DLD1 (cell line): ENCODE measurements at regions not wholly inside any gene's neighbourhood (a gene's known extent, or its start where the extent isn't known, plus 50 kb on each side); places are given as distances from the start of the nearest gene placed in this dataset.

Source experiments
- in situ Hi-C: cut with HindIII; loops from 2 replicates; pipeline ENCODE4 v1.10.0; 2017; ENCODE audit warnings: low sequenced_read_pairs

DNA sequence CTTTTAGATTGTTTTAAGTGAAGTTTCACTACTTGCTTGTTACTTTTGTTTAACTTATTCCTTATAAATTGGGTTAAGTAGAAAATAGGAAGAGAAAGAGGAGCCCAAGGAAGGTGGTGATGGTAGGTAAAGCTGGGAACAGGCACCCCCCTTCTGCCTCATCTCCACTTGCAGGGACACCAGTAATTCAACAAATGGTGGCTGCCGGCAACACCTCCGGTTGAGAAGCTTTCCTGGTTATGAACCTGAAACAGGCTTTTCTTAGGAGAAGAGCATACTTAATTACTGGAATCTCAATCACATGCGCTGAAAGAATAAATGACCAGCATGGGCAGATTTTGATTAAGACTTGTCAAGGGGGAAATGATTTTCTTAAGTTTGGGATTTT is 158.9 kb upstream of the ZNF217 start:
- in situ Hi-C loops: loop anchor here (10.0 kb wide), 1 partner anchor 92 kb away; no protein-coding TSS in a partner anchor

DNA sequence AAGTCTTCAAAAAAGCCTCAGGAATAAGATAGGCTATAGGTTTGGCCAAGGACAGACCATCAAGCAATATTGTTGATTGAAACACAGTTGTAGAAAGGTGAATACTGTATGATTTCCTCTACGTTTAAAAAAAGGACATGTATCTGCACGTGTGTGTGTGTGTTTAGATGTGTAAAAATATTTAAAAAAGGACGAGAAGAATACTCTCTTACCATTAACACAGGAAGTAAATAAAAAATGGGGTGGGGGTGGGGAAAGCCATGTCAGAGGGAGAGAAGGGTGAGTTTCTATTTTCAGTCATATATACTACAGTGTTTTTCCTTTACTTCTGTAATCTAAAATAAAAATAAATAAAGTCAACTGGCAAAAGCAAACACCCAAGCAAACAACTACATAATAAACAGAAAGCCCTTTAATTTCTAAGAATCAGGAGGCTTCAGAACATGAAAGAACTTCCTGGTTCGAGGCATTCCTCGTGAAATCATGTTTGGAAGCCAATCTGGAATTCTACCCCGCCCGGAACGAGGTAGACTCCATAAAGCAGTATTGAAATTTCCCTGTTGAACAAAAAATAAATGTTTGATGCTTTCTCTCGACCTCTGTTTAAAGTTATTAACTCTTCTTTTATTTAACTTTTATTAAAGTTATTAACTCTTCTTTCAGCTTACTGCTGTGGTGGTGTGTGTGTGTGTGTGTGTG is 158.1 kb upstream of the ZNF217 start:
- in situ Hi-C loops: loop anchor here (10.0 kb wide), 1 partner anchor 93 kb away; no protein-coding TSS in a partner anchor

DNA sequence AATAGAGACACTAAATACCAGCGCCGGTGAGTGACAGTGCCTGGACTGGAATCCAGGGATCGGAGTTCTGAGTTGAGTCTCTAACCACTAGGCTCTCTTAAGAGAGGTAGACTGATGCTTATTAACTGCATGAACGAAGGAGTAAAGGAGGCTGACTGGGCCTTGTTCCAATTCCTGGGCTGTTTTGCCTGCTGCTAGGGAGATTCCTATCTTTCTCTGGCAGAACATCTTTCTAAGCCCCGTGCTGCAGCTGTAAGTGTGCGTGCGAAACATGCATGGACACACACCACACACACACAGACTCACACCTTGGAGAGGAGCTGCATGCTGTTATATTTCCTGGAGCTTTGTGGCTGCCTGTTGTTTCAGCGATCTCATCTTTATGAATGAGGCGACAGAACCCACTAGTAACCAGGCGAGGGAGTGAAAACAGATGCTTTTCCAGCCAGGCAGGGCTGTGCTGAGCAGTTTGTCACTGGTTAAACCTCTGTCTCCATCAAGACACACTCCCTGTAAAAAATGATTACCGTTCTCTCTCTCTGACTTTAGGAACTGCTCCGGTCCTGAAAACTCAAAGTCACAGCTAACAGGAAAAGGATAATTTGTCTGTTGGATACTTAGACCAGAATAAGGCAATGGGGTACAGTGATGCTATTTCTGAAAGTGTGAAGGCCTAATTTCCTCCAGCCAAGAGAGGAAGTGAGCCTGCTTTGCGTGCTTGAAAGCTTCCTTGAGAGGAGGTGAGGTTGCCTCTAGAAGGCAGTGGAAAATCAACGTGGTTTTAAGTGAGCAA is 157.4 kb upstream of the ZNF217 start:
- in situ Hi-C loops: loop anchor here (10.0 kb wide), 1 partner anchor 94 kb away; no protein-coding TSS in a partner anchor

DNA sequence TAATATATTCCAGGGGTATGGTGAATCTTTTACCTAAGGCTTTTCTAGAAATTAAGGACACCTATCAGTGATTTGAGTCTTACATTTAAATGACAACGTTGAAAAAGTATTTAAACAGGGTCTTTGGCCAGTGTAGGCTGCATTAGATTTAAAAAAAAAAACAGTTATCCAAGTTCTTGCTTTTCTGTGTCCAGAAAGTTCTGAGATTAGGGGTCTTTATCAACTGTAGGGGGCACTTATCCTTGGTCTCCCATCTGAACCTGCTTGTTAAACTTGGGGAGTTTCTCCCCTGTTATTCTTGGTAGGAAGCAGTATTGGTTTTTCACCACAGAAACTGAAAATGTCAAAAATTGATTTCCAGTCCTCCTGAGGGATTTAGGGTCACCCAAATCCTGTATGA is 155.9 kb upstream of the ZNF217 start:
- in situ Hi-C loops: no loop called here

DNA sequence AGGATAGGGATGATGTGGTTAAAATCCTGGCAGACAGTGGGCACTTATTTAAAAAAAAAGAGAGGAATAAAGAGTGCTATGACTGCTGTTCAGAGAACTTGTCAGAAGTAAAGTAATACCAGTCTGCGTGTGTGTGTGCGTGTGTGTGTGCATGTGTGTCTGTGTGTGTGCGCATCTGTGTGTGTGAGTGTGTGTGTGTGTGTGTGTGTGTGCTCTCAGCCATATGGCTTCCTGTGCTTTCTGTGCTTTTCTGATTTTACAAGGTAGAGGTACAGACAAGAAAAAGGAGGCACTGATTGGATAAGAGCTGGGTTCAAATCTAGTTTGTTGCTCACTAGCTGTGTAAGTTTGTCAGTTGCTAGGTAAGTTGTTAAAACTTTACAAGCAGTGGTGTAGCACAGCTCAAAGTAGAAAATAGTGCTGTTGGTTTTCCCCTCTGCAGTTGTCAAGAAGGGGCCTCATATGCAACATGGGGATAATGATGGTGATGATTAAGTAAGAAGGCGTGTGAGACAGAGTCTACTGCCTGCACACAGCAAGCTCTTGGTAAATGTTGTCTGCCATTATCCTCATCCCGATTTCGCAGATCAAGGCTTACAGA is 155.3 kb upstream of the ZNF217 start:
- in situ Hi-C loops: no loop called here

DNA sequence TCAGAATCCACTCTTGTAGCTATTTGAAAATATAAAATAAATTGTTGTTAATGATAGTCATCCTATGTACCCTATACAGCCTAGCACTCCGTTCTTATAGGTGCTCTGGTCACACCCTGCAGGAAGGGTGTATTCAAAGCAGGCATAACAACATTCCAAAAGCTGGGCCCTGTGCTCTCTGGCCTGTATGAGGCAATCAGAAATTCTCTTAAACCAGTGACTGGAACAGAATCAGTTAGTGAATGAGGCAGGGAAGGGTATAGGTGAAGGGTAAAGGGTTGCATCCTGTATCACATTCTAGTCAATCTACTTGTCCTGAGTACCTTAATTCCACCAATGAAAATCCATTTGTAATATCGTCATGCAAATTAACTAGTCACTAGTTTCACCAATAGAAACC is 154.5 kb upstream of the ZNF217 start:
- in situ Hi-C loops: no loop called here

DNA sequence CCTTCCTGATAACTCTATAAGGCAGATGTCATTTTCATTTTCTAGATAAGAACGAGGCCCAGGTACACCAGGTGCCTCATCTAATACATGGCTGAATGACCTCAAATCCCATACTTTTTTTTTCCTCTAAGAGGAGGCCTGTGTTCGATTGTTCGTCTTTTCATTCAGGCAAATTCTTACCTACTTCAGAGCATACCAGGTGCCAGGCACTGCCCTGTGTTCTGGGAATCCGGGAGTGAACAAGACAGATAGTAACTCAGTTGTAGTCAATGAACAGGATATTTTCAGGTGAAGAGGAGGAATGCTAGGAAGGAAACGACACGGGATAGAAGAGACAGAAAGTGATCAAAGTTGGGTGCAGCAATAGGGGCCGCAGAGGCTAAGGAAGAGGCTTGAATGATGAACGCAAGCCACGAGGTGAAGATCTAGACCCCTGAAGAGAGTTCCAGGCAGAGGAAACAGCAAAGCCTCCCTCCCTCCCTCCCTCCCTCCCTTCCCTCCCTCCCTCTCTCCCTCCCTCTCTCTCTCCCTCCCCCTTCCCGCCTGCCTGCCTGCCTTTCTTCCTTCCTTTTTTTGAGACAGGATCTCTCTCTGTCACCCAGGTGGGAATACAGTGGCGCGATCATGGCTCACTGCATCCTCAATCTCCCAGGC is 150.1 kb upstream of the ZNF217 start:
- in situ Hi-C loops: no loop called here

DNA sequence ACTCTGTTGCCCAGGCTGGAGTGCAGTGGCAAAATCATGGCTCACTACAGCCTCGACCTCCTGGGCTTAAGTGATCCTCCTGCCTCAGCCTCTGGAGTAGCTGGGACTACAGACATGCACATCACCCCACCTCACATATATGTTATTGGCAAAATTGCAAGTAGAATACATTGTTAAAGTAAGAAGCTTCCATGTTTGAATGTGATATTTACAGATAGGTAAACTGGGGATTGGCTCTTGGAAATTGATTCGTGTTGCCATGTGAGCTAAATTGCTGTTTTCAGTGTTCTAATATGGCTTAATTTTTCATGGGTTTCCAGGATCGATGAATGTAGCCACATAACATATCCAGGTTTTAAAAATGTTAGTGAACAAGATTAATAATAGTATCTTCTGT is 149.0 kb upstream of the ZNF217 start:
- in situ Hi-C loops: no loop called here

DNA sequence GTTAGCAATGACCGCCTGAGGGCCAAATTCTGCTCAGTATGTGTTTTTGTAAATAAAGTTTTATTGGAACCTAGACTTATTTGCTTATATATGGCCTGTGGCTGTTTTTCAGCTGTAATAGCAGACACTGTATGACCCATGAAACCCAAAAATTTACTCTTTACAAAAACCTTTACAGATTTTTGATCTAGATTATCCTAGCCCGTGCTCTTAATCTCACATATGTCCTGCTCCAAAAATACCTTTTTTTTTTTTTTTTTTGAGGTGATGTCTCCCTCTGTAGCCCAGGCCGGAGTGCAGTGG is 148.0 kb upstream of the ZNF217 start:
- in situ Hi-C loops: no loop called here

DNA sequence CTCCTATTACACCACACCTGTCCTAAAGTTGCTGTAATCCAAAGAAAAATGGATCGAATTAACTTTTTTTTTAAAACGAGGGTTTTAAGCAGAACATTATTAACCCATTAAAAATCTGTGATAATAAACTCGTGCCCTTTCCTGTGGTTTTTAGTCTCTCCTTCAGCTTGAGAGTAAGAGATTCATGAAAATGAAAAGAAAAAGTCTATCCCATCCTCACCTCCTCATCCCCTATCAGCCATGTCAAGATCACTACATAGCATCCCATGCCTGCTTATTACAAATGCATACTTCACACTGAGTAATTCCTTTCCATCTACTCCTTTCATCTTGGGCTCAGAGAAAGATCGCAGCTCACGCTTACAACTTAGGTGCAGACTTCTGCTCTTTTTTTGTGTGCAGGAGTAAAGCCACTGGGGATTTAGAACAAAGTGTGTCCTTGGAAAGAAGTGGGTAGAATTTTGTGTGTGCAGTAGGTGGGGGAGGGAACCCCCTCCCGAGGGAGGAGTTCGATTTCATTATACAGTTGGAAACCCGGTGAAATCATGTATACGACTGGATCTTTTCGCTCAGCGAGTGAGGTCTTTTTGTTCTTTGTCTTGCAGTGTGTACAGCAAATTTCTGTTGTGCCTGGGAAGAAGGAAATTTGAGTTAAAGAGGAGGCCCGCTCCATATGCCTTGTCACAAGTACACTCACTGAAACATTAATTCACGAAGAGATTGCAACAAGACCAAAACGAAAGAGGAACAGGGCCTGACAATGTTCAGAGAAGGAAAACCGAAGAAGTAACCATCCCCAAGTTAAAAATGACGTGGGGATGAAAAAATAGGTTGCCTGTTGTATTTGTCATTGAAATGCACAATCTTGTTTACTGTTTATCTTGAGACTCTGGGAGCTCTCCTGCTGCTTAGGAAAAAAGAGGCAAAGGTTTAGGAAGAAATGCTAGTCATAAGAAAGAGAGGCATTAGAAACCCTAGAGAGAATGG is 146.5 kb upstream of the ZNF217 start:
- in situ Hi-C loops: no loop called here

DNA sequence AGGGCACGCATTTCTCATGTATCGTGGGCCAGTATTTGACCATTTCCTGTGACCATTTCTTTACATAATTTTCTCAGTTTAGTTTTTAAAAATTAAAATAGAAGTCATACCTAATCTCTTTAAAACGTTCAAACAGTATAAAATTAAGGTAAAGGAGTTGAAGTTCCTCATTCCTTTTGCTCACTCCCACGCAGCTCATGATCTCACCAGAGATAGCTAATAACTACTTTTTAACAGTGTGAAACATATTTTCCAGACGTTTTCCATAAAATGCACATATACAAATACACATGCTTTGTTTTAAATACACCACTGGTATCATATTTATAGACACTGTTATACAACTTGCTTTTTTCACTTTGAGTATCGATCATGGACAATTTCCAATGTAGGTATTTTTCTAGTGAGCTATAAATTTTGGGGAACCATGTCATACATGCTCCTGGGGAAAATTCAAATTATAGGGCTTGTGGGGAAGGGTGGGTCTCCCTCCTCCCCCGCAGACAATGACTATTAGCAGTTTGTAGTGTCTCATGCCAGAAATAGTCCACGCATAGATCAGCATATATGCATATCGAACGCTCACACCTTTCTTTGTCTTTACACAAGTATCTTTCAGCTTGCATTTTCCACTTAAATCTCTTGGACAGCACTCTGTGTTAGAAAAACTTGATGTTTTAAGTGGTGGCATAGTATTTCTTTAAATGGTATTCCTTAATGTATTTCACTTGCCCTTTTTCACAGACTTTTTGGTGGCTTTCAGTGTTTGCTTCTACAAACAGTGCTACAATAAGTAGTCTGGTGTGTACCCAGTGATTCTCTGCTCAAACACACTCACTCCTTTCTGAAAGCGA is 145.5 kb upstream of the ZNF217 start:
- in situ Hi-C loops: no loop called here

DNA sequence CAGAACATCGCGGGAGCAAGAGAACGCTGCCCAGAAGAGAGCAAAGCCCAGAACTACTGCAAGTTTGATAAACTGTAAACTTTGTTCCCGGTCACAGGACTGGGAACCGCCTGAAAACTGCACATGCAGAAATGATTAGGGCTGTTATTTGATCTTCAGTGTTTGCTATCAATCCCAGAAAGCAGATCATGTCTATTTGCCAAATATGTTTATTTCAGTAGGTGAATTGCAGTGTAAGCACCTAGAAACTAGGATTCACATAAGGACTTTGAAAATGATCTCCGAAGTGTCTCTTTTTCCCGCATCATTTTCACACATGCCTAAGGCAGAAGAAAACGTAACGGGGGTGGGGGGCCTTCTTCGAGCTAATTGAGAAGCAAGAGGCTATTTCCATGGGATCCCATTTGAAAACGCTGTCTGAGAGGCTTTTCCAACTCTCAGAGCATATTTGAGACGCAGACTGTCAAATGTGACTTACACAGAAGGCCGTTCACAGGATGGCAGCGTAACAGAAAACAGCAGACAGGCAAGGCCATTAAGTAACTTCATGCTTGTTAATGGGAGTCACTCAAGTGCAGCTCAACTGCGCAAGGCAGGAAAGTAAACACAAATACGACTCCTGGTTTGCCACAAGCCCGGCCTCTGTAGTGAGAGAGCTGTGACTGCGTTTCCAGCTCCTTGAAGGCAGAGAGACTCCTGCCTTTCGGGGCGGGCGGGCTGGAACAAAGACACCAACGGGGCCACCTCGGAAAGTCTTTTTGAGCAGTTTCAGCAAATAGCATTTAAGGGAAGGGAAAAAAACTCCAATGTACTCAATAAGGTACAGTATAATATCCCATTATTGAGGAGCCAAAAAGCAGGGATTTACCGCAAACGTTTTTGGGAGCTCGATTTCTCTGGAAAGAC is 144.7 kb upstream of the ZNF217 start:
- in situ Hi-C loops: no loop called here

DNA sequence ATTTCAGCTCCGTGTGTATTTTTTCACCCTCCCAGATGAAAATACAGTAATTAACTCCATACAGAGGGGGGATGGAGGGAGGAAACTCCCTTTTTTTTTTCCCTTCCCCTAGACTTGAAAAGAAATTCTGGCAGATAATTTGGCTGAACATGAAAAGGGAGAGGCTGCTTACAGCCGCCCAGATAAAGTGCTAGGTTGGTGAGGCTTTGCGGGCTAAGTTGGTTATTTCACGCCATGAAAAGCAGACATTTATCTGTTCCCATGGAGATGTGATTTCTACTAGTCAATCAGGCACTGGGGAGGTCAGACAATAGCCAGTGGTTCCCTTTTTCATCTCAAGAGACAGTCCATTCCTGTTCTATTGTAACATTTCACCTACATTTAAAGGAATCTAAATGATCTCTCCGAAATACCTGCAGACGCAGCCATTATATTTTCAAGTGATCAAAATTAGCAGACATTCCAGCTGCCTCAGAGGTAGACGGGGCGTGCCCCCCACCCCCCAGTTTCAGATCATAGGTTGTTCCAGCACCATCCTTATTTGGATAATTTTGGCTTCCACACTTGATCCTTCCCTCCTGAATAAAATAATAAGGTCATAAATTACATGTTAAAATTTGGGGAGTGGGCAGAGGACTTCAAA is 143.9 kb upstream of the ZNF217 start:
- in situ Hi-C loops: no loop called here

DNA sequence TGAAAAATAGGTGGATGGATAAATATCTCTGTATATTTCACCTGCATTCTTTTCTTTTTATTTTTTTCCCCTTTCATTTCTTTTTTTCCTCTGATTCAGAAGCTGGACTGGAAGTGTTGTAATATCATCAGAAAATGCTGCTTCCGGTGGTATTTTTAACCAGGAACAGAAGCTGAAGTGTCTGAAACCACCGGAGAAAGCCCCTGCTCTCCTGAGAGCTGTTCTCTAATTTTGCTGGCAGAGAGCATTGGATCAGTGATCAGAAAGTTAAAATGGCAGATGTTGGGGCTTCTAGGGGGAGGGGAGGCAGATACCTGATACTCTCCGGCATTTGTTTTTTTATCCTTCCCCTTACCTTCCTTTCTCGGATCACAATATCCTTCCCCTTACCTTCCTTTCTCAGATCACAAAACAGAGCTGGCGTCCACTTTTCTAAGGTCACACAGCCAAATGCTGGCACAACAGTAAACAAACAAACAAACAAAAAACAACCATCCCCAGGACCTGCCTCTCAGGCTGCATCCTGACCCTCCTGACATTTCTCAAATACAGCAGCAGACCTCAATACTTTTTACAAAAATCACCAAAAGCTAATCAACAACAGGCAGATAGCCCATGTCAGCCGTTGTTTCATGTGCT is 143.2 kb upstream of the ZNF217 start:
- in situ Hi-C loops: no loop called here

DNA sequence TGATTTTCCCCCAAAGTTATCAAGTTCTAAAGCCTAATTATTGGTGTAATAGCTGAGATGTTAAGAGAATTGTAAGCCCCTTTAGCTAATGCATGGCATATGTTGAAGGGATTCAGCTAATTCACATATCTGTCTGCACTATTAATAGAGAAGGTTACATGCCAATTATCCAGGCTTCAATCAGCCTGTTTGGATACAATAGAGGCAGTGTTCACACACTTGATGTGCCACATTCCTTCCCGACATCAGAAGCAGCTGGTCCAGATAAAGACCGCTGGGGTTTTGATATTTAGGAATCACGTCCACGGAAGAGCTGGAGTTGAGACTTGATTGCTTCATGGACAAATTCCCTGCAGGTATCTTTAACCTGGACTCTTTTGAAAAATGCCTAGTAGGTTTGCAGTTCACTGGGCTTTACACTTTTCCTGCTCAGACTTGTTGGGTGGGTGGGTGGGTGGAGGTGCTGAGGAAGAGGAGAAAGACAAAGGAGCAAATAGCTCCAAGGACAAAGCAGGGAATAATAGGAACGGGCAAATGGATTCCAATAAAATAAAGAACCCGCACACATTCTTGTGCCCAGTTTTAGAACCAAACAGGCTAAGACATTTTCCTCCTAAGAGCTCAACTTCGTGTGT is 142.6 kb upstream of the ZNF217 start:
- in situ Hi-C loops: no loop called here

DNA sequence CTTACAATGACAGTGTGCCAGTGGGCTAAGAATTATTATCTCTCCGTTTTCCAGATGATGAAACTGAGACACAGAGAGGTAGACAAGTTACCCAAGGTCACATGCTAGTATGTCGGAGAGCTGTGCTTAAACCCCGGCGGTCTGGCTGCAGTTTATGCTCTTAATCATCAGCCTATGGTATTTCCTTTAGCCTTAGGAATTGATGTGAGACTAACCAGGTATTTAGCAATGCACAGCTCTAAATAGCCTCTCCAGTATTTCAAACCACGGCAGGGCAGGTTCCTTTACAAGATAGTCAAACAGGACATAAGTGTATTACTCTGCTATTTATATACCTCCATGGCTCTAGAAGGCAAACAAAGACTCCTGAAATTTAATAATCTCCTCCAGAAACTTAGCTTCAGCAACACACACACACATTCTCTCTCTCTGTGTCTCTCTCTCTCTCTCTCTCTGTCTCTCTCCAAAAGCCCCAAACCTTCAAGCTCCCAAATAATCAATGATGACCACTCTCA is 142.0 kb upstream of the ZNF217 start:
- in situ Hi-C loops: no loop called here
